T-helper 2 cell treated with Interferon-gamma antibody and Interleukin-4, amounts not matched to agents 5 μg/mL and 100 μg/mL, for 36 hours (primary cell): ENCODE measurements at regions not wholly inside any gene's neighbourhood (a gene's known extent, or its start where the extent isn't known, plus 50 kb on each side); places are given as distances from the start of the nearest gene placed in this dataset.

Experiments used
- DNase-seq: peaks from one replicate; pipeline ENCODE4 v3.0.0; 2021; ENCODE audit warnings: low spot score
- H3K27ac Mint-ChIP-seq: one replicate; pipeline ENCODE4 v1.8.0; 2021; ENCODE audit warnings: mild to moderate bottlenecking, mixed read lengths
- H3K27me3 Mint-ChIP-seq: one replicate; pipeline ENCODE4 v1.8.0; 2021; ENCODE audit warnings: low read depth, mixed read lengths
- H3K36me3 Mint-ChIP-seq: one replicate; pipeline ENCODE4 v1.8.0; 2021; ENCODE audit warnings: low read depth, mixed read lengths
- H3K4me1 Mint-ChIP-seq: one replicate; pipeline ENCODE4 v1.8.0; 2021; ENCODE audit warnings: low read depth, mixed read lengths
- H3K4me3 Mint-ChIP-seq: one replicate; pipeline ENCODE4 v1.8.0; 2022; ENCODE audit warnings: mild to moderate bottlenecking, moderate library complexity, mixed read lengths
- H3K9me3 Mint-ChIP-seq: one replicate; pipeline ENCODE4 v1.8.0; 2021; ENCODE audit warnings: mixed read lengths

GRCh38 chr3:124108446-124108845 is 116.5 kb upstream of the ROPN1 start:
- no peaks in the 10 kb centered on the region for H3K4me1 Mint-ChIP-seq
- no peaks in the 10 kb centered on the region for H3K27me3 Mint-ChIP-seq

GRCh38 chr3:124113485-124113884 is 121.6 kb upstream of the ROPN1 start:
- Mint-ChIP-seq H3K27me3 (no peaks in the 10 kb centered on the region), H3K36me3 (no peaks in the 10 kb centered on the region), H3K4me3 (no peak overlapping the region), H3K9me3 (no peaks in the 10 kb centered on the region), H3K4me1 (no peaks in the 10 kb centered on the region), H3K27ac (no peak overlapping the region)
- no peak for DNase-seq

More at GRCh38 chr3:124108446-124108845, 116.5 kb upstream of the ROPN1 start:
- Mint-ChIP-seq H3K27ac (no peak overlapping the region), H3K4me3 (no peak overlapping the region), H3K36me3 (no peaks in the 10 kb centered on the region), H3K9me3 (no peaks in the 10 kb centered on the region)
- no peak for DNase-seq

GRCh38 chr3:124115279-124115678 is 123.4 kb upstream of the ROPN1 start:
- no peak overlapping the region for H3K27ac Mint-ChIP-seq
- no peak overlapping the region for H3K4me3 Mint-ChIP-seq
- no peaks in the 10 kb centered on the region for H3K36me3 Mint-ChIP-seq
- H3K9me3 Mint-ChIP-seq = no peaks in the 10 kb centered on the region
- no peaks in the 10 kb centered on the region for H3K4me1 Mint-ChIP-seq
- no peak for DNase-seq
- H3K27me3 Mint-ChIP-seq = no peaks in the 10 kb centered on the region

- Mint-ChIP-seq H3K27me3 (no peaks in the 10 kb centered on the region), H3K4me3 (no peak overlapping the region), H3K27ac (no peak overlapping the region), H3K9me3 (no peaks in the 10 kb centered on the region), H3K36me3 (no peaks in the 10 kb centered on the region), H3K4me1 (no peaks in the 10 kb centered on the region)
- DNase-seq = no peak
Observed at GRCh38 chr3:124115956-124116355, 124.0 kb upstream of the ROPN1 start.

- DNase-seq = no peak
- H3K27me3 Mint-ChIP-seq = no peaks in the 10 kb centered on the region
- no peak overlapping the region for H3K4me3 Mint-ChIP-seq
- no peaks in the 10 kb centered on the region for H3K9me3 Mint-ChIP-seq
- no peaks in the 10 kb centered on the region for H3K36me3 Mint-ChIP-seq
- no peaks in the 10 kb centered on the region for H3K4me1 Mint-ChIP-seq
- no peak overlapping the region for H3K27ac Mint-ChIP-seq
Observed at GRCh38 chr3:124116906-124117305, 125.0 kb upstream of the ROPN1 start.

GRCh38 chr3:124117486-124117885 is 125.6 kb upstream of the ROPN1 start:
- Mint-ChIP-seq H3K4me3 (no peak overlapping the region), H3K27ac (no peak overlapping the region), H3K9me3 (no peaks in the 10 kb centered on the region), H3K27me3 (no peaks in the 10 kb centered on the region), H3K36me3 (no peaks in the 10 kb centered on the region), H3K4me1 (no peaks in the 10 kb centered on the region)
- DNase-seq = no peak

- no peak overlapping the region for H3K27ac Mint-ChIP-seq
- no peak overlapping the region for H3K4me3 Mint-ChIP-seq
- no peaks in the 10 kb centered on the region for H3K4me1 Mint-ChIP-seq
- H3K9me3 Mint-ChIP-seq = no peaks in the 10 kb centered on the region
- H3K27me3 Mint-ChIP-seq = no peaks in the 10 kb centered on the region
- DNase-seq = no peak
- H3K36me3 Mint-ChIP-seq = no peaks in the 10 kb centered on the region
Observed at GRCh38 chr3:124118397-124118796, 126.5 kb upstream of the ROPN1 start.

- no peak for DNase-seq
- Mint-ChIP-seq H3K4me1 (no peaks in the 10 kb centered on the region), H3K36me3 (no peaks in the 10 kb centered on the region), H3K27ac (no peak overlapping the region), H3K4me3 (no peak overlapping the region), H3K9me3 (no peaks in the 10 kb centered on the region), H3K27me3 (no peaks in the 10 kb centered on the region)
Observed at GRCh38 chr3:124119056-124119716, 127.3 kb upstream of the ROPN1 start.

GRCh38 chr3:124121379-124122312 is 129.7 kb upstream of the ROPN1 start:
- Mint-ChIP-seq H3K36me3 (no peaks in the 10 kb centered on the region), H3K4me1 (no peaks in the 10 kb centered on the region), H3K27me3 (no peaks in the 10 kb centered on the region), H3K4me3 (no peak overlapping the region), H3K27ac (no peak overlapping the region), H3K9me3 (no peaks in the 10 kb centered on the region)
- DNase-seq = no peak

- Mint-ChIP-seq H3K4me3 (no peak overlapping the region), H3K36me3 (no peaks in the 10 kb centered on the region), H3K9me3 (no peaks in the 10 kb centered on the region), H3K27me3 (peaks cover 5% of the 10 kb centered on the region), H3K4me1 (no peaks in the 10 kb centered on the region), H3K27ac (no peak overlapping the region)
- no peak for DNase-seq
Observed at GRCh38 chr3:124125315-124125714, 133.4 kb upstream of the ROPN1 start.

- DNase-seq = no peak
- Mint-ChIP-seq H3K27me3 (peaks cover 5% of the 10 kb centered on the region), H3K36me3 (no peaks in the 10 kb centered on the region), H3K4me1 (no peaks in the 10 kb centered on the region), H3K27ac (no peak overlapping the region), H3K9me3 (no peaks in the 10 kb centered on the region), H3K4me3 (no peak overlapping the region)
Observed at GRCh38 chr3:124126436-124127023, 134.6 kb upstream of the ROPN1 start.

GRCh38 chr3:124131158-124131557 is 139.2 kb upstream of the ROPN1 start:
- H3K36me3 Mint-ChIP-seq = no peaks in the 10 kb centered on the region
- H3K4me1 Mint-ChIP-seq = no peaks in the 10 kb centered on the region
- H3K27me3 Mint-ChIP-seq = peaks cover 7% of the 10 kb centered on the region
- no peak overlapping the region for H3K27ac Mint-ChIP-seq
- H3K4me3 Mint-ChIP-seq = no peak overlapping the region
- DNase-seq = no peak
- H3K9me3 Mint-ChIP-seq = no peaks in the 10 kb centered on the region

- H3K4me1 Mint-ChIP-seq = no peaks in the 10 kb centered on the region
- no peaks in the 10 kb centered on the region for H3K36me3 Mint-ChIP-seq
- H3K27me3 Mint-ChIP-seq = peaks cover 7% of the 10 kb centered on the region
- no peaks in the 10 kb centered on the region for H3K9me3 Mint-ChIP-seq
- DNase-seq = no peak
- no peak overlapping the region for H3K4me3 Mint-ChIP-seq
- no peak overlapping the region for H3K27ac Mint-ChIP-seq
Observed at GRCh38 chr3:124131580-124131979, 139.7 kb upstream of the ROPN1 start.

- no peak overlapping the region for H3K4me3 Mint-ChIP-seq
- DNase-seq = no peak
- no peaks in the 10 kb centered on the region for H3K9me3 Mint-ChIP-seq
- peaks cover 7% of the 10 kb centered on the region for H3K27me3 Mint-ChIP-seq
- H3K4me1 Mint-ChIP-seq = no peaks in the 10 kb centered on the region
- no peaks in the 10 kb centered on the region for H3K36me3 Mint-ChIP-seq
- H3K27ac Mint-ChIP-seq = no peak overlapping the region
Observed at GRCh38 chr3:124132813-124133212, 140.9 kb upstream of the ROPN1 start.
